Activated CD8-positive, alpha-beta memory T cell treated with anti-CD3 and anti-CD28 coated beads for 4 hours (primary cell): ENCODE measurements at regions not wholly inside any gene's neighbourhood (a gene's known extent, or its start where the extent isn't known, plus 50 kb on each side); places are given as distances from the start of the nearest gene placed in this dataset.
A peak's percentile ranks its signal among the peaks of the same experiment; 100 is the strongest.
"Not testable (repeated sequence)": the region's sequence is repeated elsewhere in the genome, so short reads cannot be mapped to it uniquely, and the experiment has no call there.

Experiments used
- DNase-seq, 2 donors: peaks; one replicate each; pipeline ENCODE4 v3.0.0-alpha.2; 2020; ENCODE audit warnings: low read depth in 2 of 2

GRCh38 chr1:43108080-43108479, 64.0 kb downstream of the EBNA1BP2 start:
- no peak for DNase-seq

GRCh38 chr1:43107664-43108063, 64.4 kb downstream of the EBNA1BP2 start:
- no peak for DNase-seq

- DNase-seq, result no peak
These were observed 67.9 kb downstream of the EBNA1BP2 start for GRCh38 chr1:43104027-43104763.

- DNase-seq, result no peak
These were observed 71.0 kb downstream of the EBNA1BP2 start for GRCh38 chr1:43101061-43101460.

GRCh38 chr1:43098200-43098599, 73.9 kb downstream of the EBNA1BP2 start:
- DNase-seq, result no peak

GRCh38 chr1:43096528-43096927, 75.6 kb downstream of the EBNA1BP2 start:
- DNase-seq, result not testable (repeated sequence)

- DNase-seq, result not testable (repeated sequence)
These were observed 81.3 kb downstream of the EBNA1BP2 start for GRCh38 chr1:43090812-43091211.

GRCh38 chr1:43090157-43090556, 81.9 kb downstream of the EBNA1BP2 start:
- not testable (repeated sequence) for DNase-seq

- DNase-seq, result no peak
These were observed 88.7 kb downstream of the EBNA1BP2 start for GRCh38 chr1:43083375-43083891.

- no peak for DNase-seq
These were observed 89.3 kb downstream of the EBNA1BP2 start for GRCh38 chr1:43082740-43083139.

- DNase-seq, result no peak
These were observed 94.8 kb downstream of the EBNA1BP2 start for GRCh38 chr1:43077273-43077672.

- no peak for DNase-seq
These were observed 97.4 kb downstream of the EBNA1BP2 start for GRCh38 chr1:43074709-43075108.

GRCh38 chr1:43074244-43074643, 97.8 kb downstream of the EBNA1BP2 start:
- DNase-seq, result no peak

- peak; percentile 38 to 53 for DNase-seq
These were observed 98.4 kb downstream of the EBNA1BP2 start for GRCh38 chr1:43073490-43074230.

- no peak for DNase-seq
These were observed 99.8 kb downstream of the EBNA1BP2 start for GRCh38 chr1:43072314-43072713.

GRCh38 chr1:43071241-43071640, 100.8 kb downstream of the EBNA1BP2 start:
- no peak for DNase-seq

- DNase-seq, result no peak
These were observed 102.5 kb downstream of the EBNA1BP2 start for GRCh38 chr1:43069461-43070050.

- DNase-seq, result no peak
These were observed 103.2 kb downstream of the EBNA1BP2 start for GRCh38 chr1:43068911-43069310.

- DNase-seq, result no peak
These were observed 103.9 kb downstream of the EBNA1BP2 start for GRCh38 chr1:43067977-43068751.

GRCh38 chr1:43067233-43067745, 104.8 kb downstream of the EBNA1BP2 start:
- DNase-seq, result no peak

- no peak for DNase-seq
These were observed 105.5 kb downstream of the EBNA1BP2 start for GRCh38 chr1:43066578-43066977.
